Dedifferentiated amniotic fluid mesenchymal stem cell (primary cell): ENCODE measurements at regions not wholly inside any gene's neighbourhood (a gene's known extent, or its start where the extent isn't known, plus 50 kb on each side); places are given as distances from the start of the nearest gene placed in this dataset.
A peak's percentile ranks its signal among the peaks of the same experiment; 100 is the strongest.
"Not testable (repeated sequence)": the region's sequence is repeated elsewhere in the genome, so short reads cannot be mapped to it uniquely, and the experiment has no call there.

Source experiments
- DNase-seq: peaks from one replicate; pipeline ENCODE4 v3.0.0-alpha.2; 2016; ENCODE audit errors: extremely low spot score

- no peak for DNase-seq
Observed at GRCh38 chr3:89533275-89533674, 425.9 kb downstream of the EPHA3 start.

- not testable (repeated sequence) for DNase-seq
Observed at GRCh38 chr3:89554587-89554986, 447.2 kb downstream of the EPHA3 start.

GRCh38 chr3:89558711-89559110 is 451.3 kb downstream of the EPHA3 start:
- no peak for DNase-seq

GRCh38 chr3:89560568-89560967 is 453.1 kb downstream of the EPHA3 start:
- peak; percentile 17 for DNase-seq

- DNase-seq = no peak
Observed at GRCh38 chr3:89562373-89562772, 455.0 kb downstream of the EPHA3 start.

- DNase-seq = no peak
Observed at GRCh38 chr3:89565098-89565497, 457.7 kb downstream of the EPHA3 start.

GRCh38 chr3:89570465-89570864 is 463.0 kb downstream of the EPHA3 start:
- no peak for DNase-seq

- DNase-seq = no peak
Observed at GRCh38 chr3:89571298-89571697, 463.9 kb downstream of the EPHA3 start.

GRCh38 chr3:89571707-89572106 is 464.3 kb downstream of the EPHA3 start:
- DNase-seq = no peak

GRCh38 chr3:89572261-89572660 is 464.8 kb downstream of the EPHA3 start:
- DNase-seq = no peak

GRCh38 chr3:89576417-89576816 is 469.0 kb downstream of the EPHA3 start:
- no peak for DNase-seq

- no peak for DNase-seq
Observed at GRCh38 chr3:89577637-89578530, 470.5 kb downstream of the EPHA3 start.

GRCh38 chr3:89580859-89581258 is 473.4 kb downstream of the EPHA3 start:
- no peak for DNase-seq

- DNase-seq = no peak
Observed at GRCh38 chr3:89584398-89584797, 477.0 kb downstream of the EPHA3 start.

- DNase-seq = no peak
Observed at GRCh38 chr3:89586256-89586655, 478.8 kb downstream of the EPHA3 start.

GRCh38 chr3:89586676-89587075 is 479.3 kb downstream of the EPHA3 start:
- no peak for DNase-seq

GRCh38 chr3:89606151-89606550 is 498.7 kb downstream of the EPHA3 start:
- DNase-seq = no peak

GRCh38 chr3:89612027-89612426 is 504.6 kb downstream of the EPHA3 start:
- DNase-seq = no peak

- no peak for DNase-seq
Observed at GRCh38 chr3:89613241-89613640, 505.8 kb downstream of the EPHA3 start.

- DNase-seq = no peak
Observed at GRCh38 chr3:89617706-89618105, 510.3 kb downstream of the EPHA3 start.

- no peak for DNase-seq
Observed at GRCh38 chr3:89619263-89619662, 511.8 kb downstream of the EPHA3 start.

GRCh38 chr3:89622063-89622700 is 514.8 kb downstream of the EPHA3 start:
- no peak for DNase-seq

- no peak for DNase-seq
Observed at GRCh38 chr3:89624494-89624893, 517.1 kb downstream of the EPHA3 start.
